ENCODE measurements at regions not wholly inside any gene's neighbourhood (a gene's known extent, or its start where the extent isn't known, plus 50 kb on each side); places are given as distances from the start of the nearest gene placed in this dataset.
"Not testable (repeated sequence)": the region's sequence is repeated elsewhere in the genome, so short reads cannot be mapped to it uniquely, and the experiment has no call there.

- TF ChIP-seq, protein P1, sequence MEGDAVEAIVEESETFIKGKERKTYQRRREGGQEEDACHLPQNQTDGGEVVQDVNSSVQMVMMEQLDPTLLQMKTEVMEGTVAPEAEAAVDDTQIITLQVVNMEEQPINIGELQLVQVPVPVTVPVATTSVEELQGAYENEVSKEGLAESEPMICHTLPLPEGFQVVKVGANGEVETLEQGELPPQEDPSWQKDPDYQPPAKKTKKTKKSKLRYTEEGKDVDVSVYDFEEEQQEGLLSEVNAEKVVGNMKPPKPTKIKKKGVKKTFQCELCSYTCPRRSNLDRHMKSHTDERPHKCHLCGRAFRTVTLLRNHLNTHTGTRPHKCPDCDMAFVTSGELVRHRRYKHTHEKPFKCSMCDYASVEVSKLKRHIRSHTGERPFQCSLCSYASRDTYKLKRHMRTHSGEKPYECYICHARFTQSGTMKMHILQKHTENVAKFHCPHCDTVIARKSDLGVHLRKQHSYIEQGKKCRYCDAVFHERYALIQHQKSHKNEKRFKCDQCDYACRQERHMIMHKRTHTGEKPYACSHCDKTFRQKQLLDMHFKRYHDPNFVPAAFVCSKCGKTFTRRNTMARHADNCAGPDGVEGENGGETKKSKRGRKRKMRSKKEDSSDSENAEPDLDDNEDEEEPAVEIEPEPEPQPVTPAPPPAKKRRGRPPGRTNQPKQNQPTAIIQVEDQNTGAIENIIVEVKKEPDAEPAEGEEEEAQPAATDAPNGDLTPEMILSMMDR (IDR thresholded peaks at IDR 0.05): not testable (repeated sequence)
- not testable (repeated sequence) for TF ChIP-seq POLR2A, POLR2AphosphoS5, EP300 (IDR thresholded peaks at IDR 0.05)
Observed at GRCh38 chr6:120268256-120268655, 918.7 kb upstream of the MAN1A1 start.

Data from gastroesophageal sphincter (tissue), 3 donors.